Smooth muscle cell (in vitro differentiated cells): ENCODE measurements at regions not wholly inside any gene's neighbourhood (a gene's known extent, or its start where the extent isn't known, plus 50 kb on each side); places are given as distances from the start of the nearest gene placed in this dataset.

Experiments
- DNase-seq: peaks from one replicate; lab custom pipeline; 2025; ENCODE audit not compliant: unreplicated experiment; lab: John Stamatoyannopoulos, UW
- H2AFZ ChIP-seq: fragments of 200-600 bp; sonication (generic); 2 replicates; pipeline ENCODE4 v1.6.0; 2016; ENCODE audit warnings: antibody characterized with exemption, low read depth, mild to moderate bottlenecking
- H3F3A ChIP-seq: fragments of 200-600 bp; sonication (generic); 2 replicates; pipeline ENCODE4 v1.6.0; 2017; ENCODE audit warnings: antibody characterized with exemption, low read depth
- H3K27ac ChIP-seq: fragments of 200-600 bp; sonication (generic); 2 replicates; pipeline ENCODE4 v1.5.1; 2016; ENCODE audit warnings: low read depth, mild to moderate bottlenecking
- H3K27me3 ChIP-seq: fragments of 200-600 bp; sonication (generic); 2 replicates; pipeline ENCODE4 v1.6.1; 2016; ENCODE audit warnings: low read depth, mild to moderate bottlenecking
- H3K36me3 ChIP-seq: fragments of 200-600 bp; sonication (generic); 2 replicates; pipeline ENCODE4 v1.5.1; 2016; ENCODE audit warnings: low read depth
- H3K4me1 ChIP-seq: fragments of 200-600 bp; sonication (generic); 2 replicates; pipeline ENCODE4 v1.5.1; 2016; ENCODE audit warnings: low read depth
- H3K4me2 ChIP-seq: fragments of 200-600 bp; sonication (generic); 2 replicates; pipeline ENCODE4 v1.6.0; 2016; ENCODE audit warnings: mild to moderate bottlenecking
- H3K4me3 ChIP-seq: fragments of 200-600 bp; sonication (generic); 2 replicates; pipeline ENCODE4 v1.5.1; 2016; ENCODE audit warnings: mild to moderate bottlenecking
- H3K79me2 ChIP-seq: fragments of 200-600 bp; sonication (generic); 2 replicates; pipeline ENCODE4 v1.6.0; 2016; ENCODE audit warnings: low read depth, mild to moderate bottlenecking
- H3K9ac ChIP-seq: fragments of 200-600 bp; sonication (generic); 2 replicates; pipeline ENCODE4 v1.6.0; 2016; ENCODE audit warnings: low read depth
- H3K9me3 ChIP-seq: fragments of 200-600 bp; sonication (generic); replicated peaks from 2 replicates; pipeline ENCODE4 v1.5.1; 2016; ENCODE audit warnings: low read depth
- H4K20me1 ChIP-seq: fragments of 200-600 bp; sonication (generic); 2 replicates; pipeline ENCODE4 v1.6.0; 2016; ENCODE audit warnings: low read depth
- CTCF ChIP-seq: fragments of 200-600 bp; sonication (generic); IDR thresholded peaks from 2 replicates; pipeline ENCODE4 v1.5.1; 2017; ENCODE audit warnings: borderline replicate concordance, mild to moderate bottlenecking, antibody characterized with exemption; ENCODE audit not compliant: insufficient read depth, poor library complexity, severe bottlenecking
- WGBS: methylation state at CpG from one replicate; pipeline ENCODE4 v1.1.7; 2016; ENCODE audit warnings: low lambda C conversion rate; 5-methylcytosine and 5-hydroxymethylcytosine counted together

GRCh38 chr18:28946471-28946870 lies 769.5 kb upstream of the CDH2 start:
- WGBS = 67% methylated on average over 1 of the region's 1 CpG
- Histone ChIP-seq H3F3A (no peaks in the 10 kb centered on the region), H3K36me3 (no peaks in the 10 kb centered on the region), H3K79me2 (no peaks in the 10 kb centered on the region), H2AFZ (no peak overlapping the region), H3K9me3 (no peaks in the 10 kb centered on the region), H3K4me1 (no peaks in the 10 kb centered on the region), H4K20me1 (no peaks in the 10 kb centered on the region), H3K27me3 (no peaks in the 10 kb centered on the region), H3K4me2 (no peak overlapping the region), H3K27ac (no peak overlapping the region), H3K4me3 (no peak overlapping the region), H3K9ac (no peak overlapping the region)
- no peak for TF ChIP-seq CTCF
- DNase-seq = no peak

GRCh38 chr18:28922936-28923335 lies 746.0 kb upstream of the CDH2 start:
- Histone ChIP-seq H4K20me1 (no peaks in the 10 kb centered on the region), H3F3A (no peaks in the 10 kb centered on the region), H3K27me3 (no peaks in the 10 kb centered on the region), H2AFZ (no peak overlapping the region), H3K4me2 (no peak overlapping the region), H3K4me3 (no peak overlapping the region), H3K9me3 (no peaks in the 10 kb centered on the region), H3K27ac (no peak overlapping the region), H3K79me2 (no peaks in the 10 kb centered on the region), H3K9ac (no peak overlapping the region), H3K4me1 (no peaks in the 10 kb centered on the region), H3K36me3 (no peaks in the 10 kb centered on the region)
- WGBS = 95% methylated on average over 2 of the region's 2 CpGs
- TF ChIP-seq CTCF = no peak
- no peak for DNase-seq

GRCh38 chr18:28916456-28916855 lies 739.5 kb upstream of the CDH2 start:
- DNase-seq = no peak
- Histone ChIP-seq H4K20me1 (no peaks in the 10 kb centered on the region), H3K4me3 (no peak overlapping the region), H3F3A (peaks cover 3% of the 10 kb centered on the region), H3K36me3 (no peaks in the 10 kb centered on the region), H3K9me3 (no peaks in the 10 kb centered on the region), H3K9ac (no peak overlapping the region), H3K79me2 (no peaks in the 10 kb centered on the region), H3K27ac (peak overlapping the region; percentile 6), H3K4me1 (peaks cover 8% of the 10 kb centered on the region), H3K4me2 (peak overlapping the region; percentile 33), H3K27me3 (no peaks in the 10 kb centered on the region), H2AFZ (peak overlapping the region; percentile 56)
- TF ChIP-seq CTCF = no peak

GRCh38 chr18:28905509-28905908 lies 728.6 kb upstream of the CDH2 start:
- Histone ChIP-seq H3K36me3 (no peaks in the 10 kb centered on the region), H3K4me3 (no peak overlapping the region), H4K20me1 (no peaks in the 10 kb centered on the region), H3K79me2 (no peaks in the 10 kb centered on the region), H2AFZ (no peak overlapping the region), H3K27ac (no peak overlapping the region), H3F3A (no peaks in the 10 kb centered on the region), H3K9ac (no peak overlapping the region), H3K4me1 (no peaks in the 10 kb centered on the region), H3K9me3 (no peaks in the 10 kb centered on the region), H3K27me3 (no peaks in the 10 kb centered on the region), H3K4me2 (no peak overlapping the region)
- DNase-seq = no peak
- no peak for TF ChIP-seq CTCF
- 10% methylated on average over 1 of the region's 1 CpG for WGBS
